Mesendoderm (in vitro differentiated cells): ENCODE measurements at regions not wholly inside any gene's neighbourhood (a gene's known extent, or its start where the extent isn't known, plus 50 kb on each side); places are given as distances from the start of the nearest gene placed in this dataset. TPM values are rescaled to one million over a fixed set of nuclear protein-coding genes. Genes with fewer than 3 reads are reported as not detected.

Experiments
- DNase-seq: peaks from one replicate; pipeline ENCODE4 v3.0.0; 2013
- H2AK5ac ChIP-seq: 2 replicates; pipeline ENCODE4 v1.6.1; 2013; ENCODE audit warnings: low read length, inconsistent platforms
- H2BK120ac ChIP-seq: 2 replicates; pipeline ENCODE4 v1.6.1; 2013; ENCODE audit warnings: low read depth, mild to moderate bottlenecking, low read length, moderate library complexity, mixed read lengths
- H2BK15ac ChIP-seq: replicated peaks from 2 replicates; pipeline ENCODE4 v1.6.1; 2013; ENCODE audit warnings: low read depth, mild to moderate bottlenecking, moderate library complexity
- H2BK5ac ChIP-seq: 2 replicates; pipeline ENCODE4 v1.6.1; 2013; ENCODE audit warnings: low read length, inconsistent platforms
- H3K18ac ChIP-seq: 2 replicates; pipeline ENCODE4 v1.6.1; 2013; ENCODE audit warnings: mild to moderate bottlenecking, low read length, mixed read lengths
- H3K23ac ChIP-seq: one replicate; pipeline ENCODE4 v1.6.1; 2013; ENCODE audit warnings: low read length
- H3K27ac ChIP-seq: 2 replicates; pipeline ENCODE4 v1.5.1; 2013; ENCODE audit warnings: low read depth, mild to moderate bottlenecking, inconsistent platforms, low read length, moderate library complexity
- H3K27me3 ChIP-seq: 2 replicates; pipeline ENCODE4 v1.6.1; 2013; ENCODE audit warnings: low read length, control low read depth, mild to moderate bottlenecking, inconsistent platforms; ENCODE audit not compliant: insufficient read depth, poor library complexity
- H3K36me3 ChIP-seq: 2 replicates; pipeline ENCODE4 v1.6.1; 2013; ENCODE audit warnings: low read length, inconsistent platforms; ENCODE audit not compliant: control insufficient read depth, insufficient read depth
- H3K4ac ChIP-seq: one replicate; pipeline ENCODE4 v1.6.1; 2013; ENCODE audit warnings: low read depth, mild to moderate bottlenecking, low read length, moderate library complexity
- H3K4me1 ChIP-seq: 2 replicates; pipeline ENCODE4 v1.6.1; 2013; ENCODE audit warnings: low read depth, low read length, inconsistent platforms; ENCODE audit not compliant: control insufficient read depth
- H3K4me2 ChIP-seq: 2 replicates; pipeline ENCODE4 v1.6.1; 2013; ENCODE audit warnings: low read length
- H3K4me3 ChIP-seq: 2 replicates; pipeline ENCODE4 v1.5.1; 2013; ENCODE audit warnings: mild to moderate bottlenecking, low read length
- H3K56ac ChIP-seq: one replicate; pipeline ENCODE4 v1.6.1; 2013; ENCODE audit warnings: low read length
- H3K79me1 ChIP-seq: 2 replicates; pipeline ENCODE4 v1.6.1; 2013; ENCODE audit warnings: low read length, inconsistent platforms
- H3K79me2 ChIP-seq: 2 replicates; pipeline ENCODE4 v1.6.1; 2013; ENCODE audit warnings: mild to moderate bottlenecking, low read length; ENCODE audit not compliant: control insufficient read depth, insufficient read depth
- H3K9ac ChIP-seq: 2 replicates; pipeline ENCODE4 v1.6.1; 2013; ENCODE audit warnings: low read length, inconsistent platforms
- H4K5ac ChIP-seq: one replicate; pipeline ENCODE4 v1.6.1; 2013; ENCODE audit warnings: low read length
- H4K8ac ChIP-seq: one replicate; pipeline ENCODE4 v1.6.1; 2013; ENCODE audit warnings: low read depth, mild to moderate bottlenecking, control low read depth, low read length, moderate library complexity
- WGBS: extraction: QIAGEN DNeasy Blood & Tissue Kit; methylation state at CpG from one replicate; pipeline ENCODE4 v1.1.7; 2013; ENCODE audit warnings: low lambda C conversion rate, missing lambda C conversion rate; ENCODE audit not compliant: insufficient coverage; ENCODE audit errors: extremely low coverage; 5-methylcytosine and 5-hydroxymethylcytosine counted together
- small RNA-seq: library from polyadenylated mRNA; stranded (forward); fragments of <200 nt; extraction: miRNeasy Mini kit (QIAGEN cat#:217004); gene quantifications from one replicate; pipeline ENCODE3, GENCODE V24; 2013; ENCODE audit not compliant: insufficient read depth

DNA sequence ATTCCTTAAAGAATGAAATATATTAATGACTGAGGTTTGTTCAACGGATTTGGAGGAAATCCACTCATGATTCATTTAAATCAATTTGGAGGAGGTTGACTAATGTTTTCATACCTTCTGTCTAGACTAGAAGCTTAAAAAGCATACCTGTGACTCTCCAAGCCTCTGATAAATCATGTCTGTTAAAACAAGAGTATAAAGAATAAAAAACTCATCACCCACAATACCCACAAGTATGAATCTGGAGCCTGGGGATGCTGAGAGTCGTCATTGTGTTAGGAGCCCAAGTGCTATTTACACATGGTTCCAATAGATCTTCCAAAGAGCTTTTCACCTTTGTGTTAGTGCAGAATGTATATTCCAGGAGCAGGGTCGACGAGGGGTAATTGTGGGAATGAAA is 86.8 kb upstream of the ADAMTS20 start:
- Histone ChIP-seq H3K4me3 (no peak overlapping the region), H3K79me1 (no peaks in the 10 kb centered on the region), H3K4ac (no peak overlapping the region), H3K27me3 (no peaks in the 10 kb centered on the region), H3K23ac (no peak overlapping the region), H3K4me2 (no peak overlapping the region), H3K79me2 (no peaks in the 10 kb centered on the region), H2BK15ac (no peak overlapping the region), H3K27ac (no peak overlapping the region), H2BK120ac (no peak overlapping the region), H2AK5ac (no peak overlapping the region), H3K4me1 (no peaks in the 10 kb centered on the region), H2BK5ac (no peak overlapping the region), H3K56ac (no peak overlapping the region), H3K18ac (no peak overlapping the region), H3K36me3 (no peaks in the 10 kb centered on the region), H4K8ac (no peak overlapping the region), H4K5ac (no peak overlapping the region), H3K9ac (no peak overlapping the region)
- no peak for DNase-seq
- WGBS: no CpG with 5 or more reads among the region's 4 CpGs

DNA sequence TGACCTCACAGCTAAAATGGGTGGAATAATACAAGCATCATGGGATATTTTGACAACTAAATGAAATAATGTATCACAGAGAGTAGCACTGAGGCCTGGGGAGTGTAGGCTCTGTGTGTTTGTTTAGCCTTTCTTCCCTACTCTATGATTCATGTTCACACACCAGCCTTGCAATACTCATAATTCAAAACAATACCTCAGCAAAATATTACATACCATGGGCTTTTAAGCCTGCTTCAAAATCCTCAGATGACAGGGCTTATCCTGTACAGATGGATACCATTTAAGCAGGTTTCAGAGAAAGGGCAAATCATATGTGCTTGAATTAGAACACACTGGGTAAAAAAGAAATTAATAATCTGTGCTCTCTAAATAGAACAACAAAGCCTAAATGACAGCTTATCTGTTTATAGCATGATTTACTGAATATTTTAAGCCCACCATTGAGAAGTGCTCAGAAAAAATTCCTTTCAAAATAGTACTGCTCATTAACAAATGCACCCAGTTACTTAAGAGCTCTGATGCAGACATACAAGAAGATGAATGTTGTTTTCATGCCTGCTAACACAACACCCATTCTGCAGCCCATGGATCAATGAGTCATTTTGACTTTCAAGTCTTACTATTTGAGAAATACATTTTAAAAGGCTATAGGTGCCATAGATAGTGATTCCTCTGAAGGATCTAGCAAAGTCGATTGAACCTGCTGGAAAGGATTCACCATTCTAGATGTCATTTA is 84.9 kb upstream of the ADAMTS20 start:
- H3K27ac ChIP-seq: no peak overlapping the region
- no peak overlapping the region for H3K9ac ChIP-seq

GRCh38 chr12:43621262-43621661 is 69.3 kb upstream of the ADAMTS20 start:
- no peak overlapping the region for H3K18ac ChIP-seq
- no peaks in the 10 kb centered on the region for H3K79me1 ChIP-seq
- no peak overlapping the region for H3K23ac ChIP-seq
- H4K8ac ChIP-seq: no peak overlapping the region
- H3K4me1 ChIP-seq: no peaks in the 10 kb centered on the region
- H2BK5ac ChIP-seq: no peak overlapping the region
- no peak overlapping the region for H3K4me3 ChIP-seq
- no peaks in the 10 kb centered on the region for H3K36me3 ChIP-seq
- no peaks in the 10 kb centered on the region for H3K79me2 ChIP-seq
- no peak overlapping the region for H3K9ac ChIP-seq
- H3K4ac ChIP-seq: no peak overlapping the region
- no CpG with 5 or more reads among the region's 2 CpGs for WGBS
- H2BK15ac ChIP-seq: no peak overlapping the region
- H3K27me3 ChIP-seq: no peaks in the 10 kb centered on the region
- no peak overlapping the region for H3K27ac ChIP-seq
- no peak overlapping the region for H2BK120ac ChIP-seq
- DNase-seq: peak; percentile 16
- no peak overlapping the region for H3K4me2 ChIP-seq
- H3K56ac ChIP-seq: no peak overlapping the region
- H2AK5ac ChIP-seq: no peak overlapping the region
- H4K5ac ChIP-seq: no peak overlapping the region

More for the DNA sequence above, 84.9 kb upstream of the ADAMTS20 start:
- Histone ChIP-seq H3K36me3 (no peaks in the 10 kb centered on the region), H3K56ac (no peak overlapping the region), H3K4me3 (no peak overlapping the region), H3K79me1 (no peaks in the 10 kb centered on the region), H3K27me3 (no peaks in the 10 kb centered on the region), H2AK5ac (no peak overlapping the region), H3K23ac (no peak overlapping the region), H4K8ac (no peak overlapping the region), H3K79me2 (no peaks in the 10 kb centered on the region), H3K4me1 (no peaks in the 10 kb centered on the region), H3K4ac (no peak overlapping the region), H2BK120ac (no peak overlapping the region), H3K4me2 (no peak overlapping the region), H3K18ac (no peak overlapping the region), H2BK5ac (no peak overlapping the region), H2BK15ac (no peak overlapping the region), H4K5ac (no peak overlapping the region)
- no peak for DNase-seq
- no CpG with 5 or more reads among the region's 1 CpG for WGBS

DNA sequence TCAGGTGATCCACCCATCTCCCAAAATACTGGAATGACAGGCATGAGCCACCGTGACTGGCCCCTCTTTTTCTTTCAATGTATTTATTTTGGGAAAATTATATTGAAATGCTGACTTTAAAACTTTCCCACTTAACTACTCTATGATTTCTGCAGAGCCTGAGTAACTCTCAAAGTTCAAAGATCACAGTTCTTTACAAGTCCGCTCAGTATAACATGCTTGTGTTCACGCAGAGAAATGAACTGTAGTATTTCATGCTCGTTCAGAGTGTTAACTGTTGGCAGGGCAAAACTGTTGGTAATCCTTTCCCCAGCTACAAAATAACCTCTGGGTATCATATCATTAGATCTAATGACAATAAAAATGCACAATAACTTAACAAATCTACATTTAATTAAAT is 50.7 kb upstream of the ADAMTS20 start:
- Histone ChIP-seq H2BK5ac (no peak overlapping the region), H3K9ac (no peak overlapping the region), H3K23ac (no peak overlapping the region), H4K5ac (no peak overlapping the region), H3K18ac (no peak overlapping the region), H3K27ac (no peak overlapping the region), H3K56ac (no peak overlapping the region), H3K79me2 (no peaks in the 10 kb centered on the region), H2BK15ac (no peak overlapping the region), H2AK5ac (no peak overlapping the region), H3K4me1 (no peaks in the 10 kb centered on the region), H4K8ac (no peak overlapping the region), H3K4me3 (no peak overlapping the region), H3K4me2 (no peak overlapping the region), H3K79me1 (no peaks in the 10 kb centered on the region), H3K36me3 (no peaks in the 10 kb centered on the region), H3K4ac (no peak overlapping the region), H2BK120ac (no peak overlapping the region), H3K27me3 (no peaks in the 10 kb centered on the region)
- no peak for DNase-seq
- WGBS: no CpG with 5 or more reads among the region's 4 CpGs

Small RNA genes in the stretch of these regions (small RNA-seq; reads per million reads assigned to genes)
- not detected for gene AC090525.3
